ENCODE measurements at regions not wholly inside any gene's neighbourhood (a gene's known extent, or its start where the extent isn't known, plus 50 kb on each side); places are given as distances from the start of the nearest gene placed in this dataset.

GRCh38 chr1:61602663-61603062, 122.3 kb downstream of the TM2D1 start:
- Histone ChIP-seq H3K27ac (no peak overlapping the region), H3K4me3 (no peak overlapping the region), H3K9me3 (replicated peaks) (no peaks in the 10 kb centered on the region), H3K4me1 (replicated peaks) (no peaks in the 10 kb centered on the region; the same call in 1 of the 2 replicates), H3K36me3 (no peaks in the 10 kb centered on the region), H3K27me3 (replicated peaks) (no peaks in the 10 kb centered on the region)
- DNase-seq (ENCODE audit: low read depth in 1 of 2, low spot score in 2 of 2): no peak

DNA sequence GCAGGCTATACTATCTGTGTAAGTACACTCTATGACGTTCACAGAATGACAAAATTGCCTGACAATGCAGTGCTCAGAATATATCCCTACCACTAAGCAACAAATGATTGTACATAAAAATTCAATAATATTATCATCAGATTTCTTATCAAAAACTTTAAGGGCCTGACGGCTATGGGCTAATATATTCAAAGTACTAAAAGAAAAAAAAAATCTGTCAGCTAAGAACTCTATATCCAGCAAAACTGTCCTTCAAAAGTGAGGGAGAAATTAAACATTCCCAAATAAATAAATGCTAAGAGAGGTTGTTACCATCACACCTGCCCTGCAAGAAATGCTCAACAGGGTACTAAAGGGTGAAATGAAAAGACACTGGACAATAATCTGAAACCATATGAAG, 127.3 kb downstream of the TM2D1 start:
- no peak overlapping the region for H3K4me3 ChIP-seq
- no peaks in the 10 kb centered on the region for H3K4me1 ChIP-seq (replicated peaks)
- H3K27me3 ChIP-seq (replicated peaks): no peaks in the 10 kb centered on the region
- no peak for DNase-seq (ENCODE audit: low read depth in 1 of 2, low spot score in 2 of 2)
- no peaks in the 10 kb centered on the region for H3K9me3 ChIP-seq (replicated peaks)
- H3K36me3 ChIP-seq: no peaks in the 10 kb centered on the region
- no peak overlapping the region for H3K27ac ChIP-seq

DNA sequence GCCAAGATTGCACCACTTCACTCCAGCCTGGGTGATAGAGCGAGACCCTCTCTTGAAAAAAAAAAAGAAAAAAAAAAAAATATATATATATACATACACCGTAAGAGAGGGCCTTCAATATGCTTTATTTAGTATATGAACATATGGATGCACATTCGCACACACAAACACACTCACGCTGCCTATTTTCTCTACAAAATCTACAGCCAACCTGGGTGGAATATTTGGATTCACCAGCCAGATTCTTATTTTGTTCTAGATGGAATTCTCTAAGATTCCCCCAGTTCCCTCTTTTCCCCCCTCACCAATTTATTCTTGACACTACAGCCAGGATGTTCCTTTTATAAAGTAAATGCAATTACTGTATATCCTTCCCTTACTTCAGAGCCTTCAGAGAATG, 131.6 kb downstream of the TM2D1 start:
- DNase-seq (ENCODE audit: low read depth in 1 of 2, low spot score in 2 of 2): no peak
- Histone ChIP-seq H3K4me3 (no peak overlapping the region), H3K27ac (no peak overlapping the region), H3K36me3 (no peaks in the 10 kb centered on the region), H3K4me1 (replicated peaks) (no peaks in the 10 kb centered on the region), H3K9me3 (replicated peaks) (no peaks in the 10 kb centered on the region), H3K27me3 (replicated peaks) (no peaks in the 10 kb centered on the region)

GRCh38 chr1:61591351-61591750, 133.6 kb downstream of the TM2D1 start:
- Histone ChIP-seq H3K36me3 (no peaks in the 10 kb centered on the region), H3K9me3 (replicated peaks) (no peaks in the 10 kb centered on the region), H3K4me1 (replicated peaks) (no peaks in the 10 kb centered on the region), H3K4me3 (no peak overlapping the region), H3K27ac (no peak overlapping the region), H3K27me3 (replicated peaks) (no peaks in the 10 kb centered on the region)
- DNase-seq (ENCODE audit: low read depth in 1 of 2, low spot score in 2 of 2): no peak

- no peak overlapping the region for H3K27ac ChIP-seq
- H3K4me3 ChIP-seq: no peak overlapping the region
- no peaks in the 10 kb centered on the region for H3K27me3 ChIP-seq (replicated peaks)
- DNase-seq (ENCODE audit: low read depth in 1 of 2, low spot score in 2 of 2): peak; percentile 36 to 57
- H3K4me1 ChIP-seq (replicated peaks): no peaks in the 10 kb centered on the region
- no peaks in the 10 kb centered on the region for H3K9me3 ChIP-seq (replicated peaks)
- H3K36me3 ChIP-seq: no peaks in the 10 kb centered on the region
These were observed 135.9 kb downstream of the TM2D1 start for GRCh38 chr1:61588736-61589672.

- DNase-seq (ENCODE audit: low read depth in 1 of 2, low spot score in 2 of 2): no peak
- Histone ChIP-seq H3K4me1 (replicated peaks) (no peaks in the 10 kb centered on the region), H3K4me3 (no peak overlapping the region), H3K27ac (no peak overlapping the region), H3K36me3 (no peaks in the 10 kb centered on the region), H3K27me3 (replicated peaks) (no peaks in the 10 kb centered on the region), H3K9me3 (replicated peaks) (no peaks in the 10 kb centered on the region)
These were observed 139.2 kb downstream of the TM2D1 start for GRCh38 chr1:61585714-61586113.

- no peaks in the 10 kb centered on the region for H3K9me3 ChIP-seq (replicated peaks)
- DNase-seq (ENCODE audit: low read depth in 1 of 2, low spot score in 2 of 2): no peak
- no peaks in the 10 kb centered on the region for H3K4me1 ChIP-seq (replicated peaks)
- H3K36me3 ChIP-seq: no peaks in the 10 kb centered on the region
- no peaks in the 10 kb centered on the region for H3K27me3 ChIP-seq (replicated peaks)
- no peak overlapping the region for H3K4me3 ChIP-seq
- H3K27ac ChIP-seq: no peak overlapping the region
These were observed 141.2 kb downstream of the TM2D1 start for GRCh38 chr1:61583703-61584102.

DNA sequence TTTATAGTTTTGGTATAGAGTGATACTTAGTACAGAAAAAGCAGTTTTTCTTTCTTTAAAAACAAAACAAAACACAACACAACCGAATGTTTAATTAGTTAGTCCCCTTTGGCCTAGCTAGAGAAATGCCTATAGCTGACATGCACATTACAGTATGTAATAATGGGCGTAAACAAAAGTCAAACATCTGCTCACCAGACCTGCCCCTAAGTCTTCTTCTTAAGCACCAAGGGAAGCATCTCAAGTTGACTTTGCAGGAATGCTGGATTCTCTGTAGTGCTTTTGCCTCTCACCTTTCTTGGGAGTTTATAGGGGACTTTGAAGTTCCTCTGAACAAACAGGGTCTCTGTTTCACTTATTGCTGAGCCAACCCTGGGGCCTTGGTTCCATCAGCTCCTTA, 143.7 kb downstream of the TM2D1 start:
- H3K36me3 ChIP-seq: no peaks in the 10 kb centered on the region
- H3K4me3 ChIP-seq: no peak overlapping the region
- H3K27ac ChIP-seq: no peak overlapping the region
- no peaks in the 10 kb centered on the region for H3K4me1 ChIP-seq (replicated peaks)
- H3K27me3 ChIP-seq (replicated peaks): no peaks in the 10 kb centered on the region
- DNase-seq (ENCODE audit: low read depth in 1 of 2, low spot score in 2 of 2): no peak
- no peaks in the 10 kb centered on the region for H3K9me3 ChIP-seq (replicated peaks)

GRCh38 chr1:61580417-61580816, 144.5 kb downstream of the TM2D1 start:
- no peaks in the 10 kb centered on the region for H3K4me1 ChIP-seq (replicated peaks)
- H3K27ac ChIP-seq: no peak overlapping the region
- no peaks in the 10 kb centered on the region for H3K9me3 ChIP-seq (replicated peaks)
- DNase-seq (ENCODE audit: low read depth in 1 of 2, low spot score in 2 of 2): no peak
- no peaks in the 10 kb centered on the region for H3K36me3 ChIP-seq
- no peak overlapping the region for H3K4me3 ChIP-seq
- H3K27me3 ChIP-seq (replicated peaks): no peaks in the 10 kb centered on the region

- no peak for DNase-seq (ENCODE audit: low read depth in 1 of 2, low spot score in 2 of 2)
- Histone ChIP-seq H3K4me3 (no peak overlapping the region), H3K9me3 (replicated peaks) (no peaks in the 10 kb centered on the region), H3K4me1 (replicated peaks) (no peaks in the 10 kb centered on the region), H3K36me3 (no peaks in the 10 kb centered on the region), H3K27ac (no peak overlapping the region), H3K27me3 (replicated peaks) (no peaks in the 10 kb centered on the region)
These were observed 145.1 kb downstream of the TM2D1 start for GRCh38 chr1:61579802-61580201.

GRCh38 chr1:61572046-61572445, 152.9 kb downstream of the TM2D1 start:
- no peak overlapping the region for H3K27ac ChIP-seq
- H3K27me3 ChIP-seq (replicated peaks): no peaks in the 10 kb centered on the region
- H3K36me3 ChIP-seq: no peaks in the 10 kb centered on the region
- DNase-seq (ENCODE audit: low read depth in 1 of 2, low spot score in 2 of 2): no peak
- no peak overlapping the region for H3K4me3 ChIP-seq
- no peaks in the 10 kb centered on the region for H3K4me1 ChIP-seq (replicated peaks)
- no peaks in the 10 kb centered on the region for H3K9me3 ChIP-seq (replicated peaks)

DNA sequence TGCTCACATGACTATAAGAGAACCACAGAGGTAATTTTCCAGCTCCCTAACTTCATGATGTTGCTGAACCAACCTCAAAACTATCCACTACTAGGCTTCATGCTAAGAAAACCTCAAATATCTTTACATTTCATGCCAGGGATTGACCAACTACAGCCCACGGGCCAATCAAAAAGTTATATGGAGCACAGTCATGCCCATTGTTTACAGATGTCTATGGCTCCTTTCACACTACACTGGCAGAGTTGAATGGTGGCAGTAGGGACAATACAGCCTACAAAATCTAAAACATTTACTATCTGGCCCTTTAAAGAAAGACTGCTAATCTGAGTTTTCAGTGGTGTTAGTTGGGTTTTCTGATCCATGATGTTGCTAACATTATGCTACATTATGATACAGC, 154.8 kb downstream of the TM2D1 start:
- DNase-seq (ENCODE audit: low read depth in 1 of 2, low spot score in 2 of 2): no peak
- Histone ChIP-seq H3K36me3 (no peaks in the 10 kb centered on the region), H3K4me1 (replicated peaks) (no peaks in the 10 kb centered on the region), H3K27me3 (replicated peaks) (no peaks in the 10 kb centered on the region), H3K27ac (no peak overlapping the region), H3K4me3 (no peak overlapping the region), H3K9me3 (replicated peaks) (peaks cover 6% of the 10 kb centered on the region; the same call in 1 of the 2 replicates)

DNA sequence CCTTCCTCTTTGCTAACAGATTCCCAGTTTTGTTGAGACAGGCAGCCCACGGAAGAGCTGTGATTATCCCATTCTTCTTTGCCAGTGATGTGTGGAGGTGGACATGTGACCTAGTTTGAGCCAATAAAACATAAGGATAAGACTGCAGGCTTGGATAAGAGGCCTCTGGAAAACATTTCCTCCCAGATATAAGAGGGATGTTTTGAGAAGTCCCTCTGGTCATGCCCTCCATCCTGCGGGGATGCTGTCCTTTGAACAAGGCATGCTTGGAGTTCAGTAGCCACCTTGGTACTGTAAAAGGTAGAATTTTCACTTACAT, 155.7 kb downstream of the TM2D1 start:
- Histone ChIP-seq H3K27me3 (replicated peaks) (no peaks in the 10 kb centered on the region), H3K27ac (no peak overlapping the region), H3K4me1 (replicated peaks) (no peaks in the 10 kb centered on the region), H3K36me3 (no peaks in the 10 kb centered on the region), H3K9me3 (replicated peaks) (peaks cover 6% of the 10 kb centered on the region; the same call in 1 of the 2 replicates), H3K4me3 (no peak overlapping the region)
- DNase-seq (ENCODE audit: low read depth in 1 of 2, low spot score in 2 of 2): no peak

GRCh38 chr1:61568460-61569302, 156.3 kb downstream of the TM2D1 start:
- H3K9me3 ChIP-seq (replicated peaks): peaks cover 6% of the 10 kb centered on the region; the same call in 1 of the 2 replicates
- no peak overlapping the region for H3K4me3 ChIP-seq
- no peaks in the 10 kb centered on the region for H3K27me3 ChIP-seq (replicated peaks)
- DNase-seq (ENCODE audit: low read depth in 1 of 2, low spot score in 2 of 2): no peak
- no peaks in the 10 kb centered on the region for H3K36me3 ChIP-seq
- H3K27ac ChIP-seq: no peak overlapping the region
- H3K4me1 ChIP-seq (replicated peaks): no peaks in the 10 kb centered on the region

All from SJSA1 (cell line).